GM21529 (cell line): ENCODE measurements at regions not wholly inside any gene's neighbourhood (a gene's known extent, or its start where the extent isn't known, plus 50 kb on each side); places are given as distances from the start of the nearest gene placed in this dataset.

Experiments
- ATAC-seq: cut with Tn5 transposase; IDR thresholded peaks from one replicate; pipeline ENCODE4 v1.9.1; 2021; ENCODE audit not compliant: unreplicated experiment

- ATAC-seq, result no peak
Observed at GRCh38 chr18:45413180-45413836, 202.0 kb upstream of the SLC14A2 start.

DNA sequence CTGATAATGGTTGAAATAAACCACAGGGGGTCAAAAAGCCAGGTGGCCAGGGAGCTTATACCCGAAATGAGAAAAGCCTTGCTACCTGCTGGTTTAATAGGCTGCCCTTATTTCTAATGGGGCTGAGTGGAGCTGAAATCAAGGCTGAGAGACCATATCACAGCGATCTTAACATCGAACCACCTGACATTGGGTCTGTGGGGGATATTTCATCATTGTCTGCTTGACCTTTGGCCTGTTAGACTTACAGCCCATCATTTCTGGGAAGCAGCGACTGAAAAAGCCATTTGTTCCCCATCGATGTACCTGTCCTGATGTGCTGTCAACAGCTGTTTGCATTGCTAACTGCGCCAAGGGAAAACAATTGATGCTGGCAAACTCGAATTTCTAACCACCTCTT lies 199.7 kb upstream of the SLC14A2 start:
- ATAC-seq, result no peak

GRCh38 chr18:45416168-45416567 lies 199.1 kb upstream of the SLC14A2 start:
- ATAC-seq, result no peak

- ATAC-seq, result no peak
Observed at GRCh38 chr18:45417392-45417791, 197.9 kb upstream of the SLC14A2 start.

- no peak for ATAC-seq
Observed at GRCh38 chr18:45423659-45424058, 191.6 kb upstream of the SLC14A2 start.

DNA sequence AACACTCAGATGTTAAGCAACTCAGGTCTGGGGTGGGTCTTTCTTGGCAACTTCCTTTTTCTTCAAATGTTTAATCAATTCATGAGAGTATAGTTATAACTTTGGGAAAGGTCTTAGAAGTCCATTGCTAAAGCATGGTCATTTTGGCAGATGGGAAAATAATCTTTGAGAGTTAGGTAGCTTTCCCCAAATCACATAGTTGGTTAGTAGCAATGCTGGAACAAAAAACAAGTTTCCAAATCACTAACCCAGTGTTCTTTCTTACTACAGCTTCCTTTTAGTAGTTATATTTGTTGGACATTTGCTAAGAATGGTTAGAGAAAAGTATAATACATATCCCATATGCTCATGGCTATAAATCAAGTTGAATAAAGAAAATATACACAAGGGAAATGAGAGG lies 185.2 kb upstream of the SLC14A2 start:
- no peak for ATAC-seq

- ATAC-seq, result no peak
Observed at GRCh38 chr18:45435810-45436209, 179.5 kb upstream of the SLC14A2 start.

- ATAC-seq, result no peak
Observed at GRCh38 chr18:45437366-45437765, 177.9 kb upstream of the SLC14A2 start.

- no peak for ATAC-seq
Observed at GRCh38 chr18:45439851-45440645, 175.2 kb upstream of the SLC14A2 start.

DNA sequence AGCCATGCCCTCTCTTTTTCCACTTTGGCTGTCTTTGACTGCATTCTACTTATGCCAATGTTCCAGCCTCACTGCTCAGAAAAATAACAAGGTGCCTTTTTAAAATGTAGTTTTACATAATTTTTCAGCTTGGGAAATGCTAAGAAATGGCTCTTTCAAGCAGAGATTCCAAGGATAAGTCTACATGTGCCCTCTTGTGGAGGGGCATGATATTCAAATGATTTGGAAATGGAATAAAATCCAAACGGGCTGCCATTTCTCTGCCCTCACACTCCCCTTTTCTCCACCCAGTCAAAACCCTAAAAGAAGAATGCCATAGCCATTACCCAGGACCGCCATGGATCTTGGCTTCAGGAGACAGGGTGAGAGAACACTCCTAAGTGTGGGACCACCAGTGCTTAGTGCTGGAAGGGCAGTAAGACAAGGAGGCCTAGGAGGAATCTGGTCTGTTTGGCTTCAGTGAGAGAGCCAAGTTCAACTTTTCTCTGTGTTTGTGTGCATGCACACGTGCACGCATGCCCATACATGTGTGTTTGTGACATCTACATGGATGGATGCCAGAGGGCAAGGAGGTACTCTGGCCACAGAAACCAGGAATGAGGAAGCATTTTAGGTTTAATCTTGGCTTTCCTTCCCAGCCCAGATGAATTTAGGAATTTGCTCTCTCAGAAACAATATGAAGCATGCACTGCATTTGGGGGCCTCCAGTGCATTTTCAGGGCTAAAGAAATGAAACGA lies 174.0 kb upstream of the SLC14A2 start:
- no peak for ATAC-seq

GRCh38 chr18:45444040-45444439 lies 171.2 kb upstream of the SLC14A2 start:
- ATAC-seq, result no peak

GRCh38 chr18:45447355-45448265 lies 167.7 kb upstream of the SLC14A2 start:
- no peak for ATAC-seq

- no peak for ATAC-seq
Observed at GRCh38 chr18:45448871-45449270, 166.4 kb upstream of the SLC14A2 start.

DNA sequence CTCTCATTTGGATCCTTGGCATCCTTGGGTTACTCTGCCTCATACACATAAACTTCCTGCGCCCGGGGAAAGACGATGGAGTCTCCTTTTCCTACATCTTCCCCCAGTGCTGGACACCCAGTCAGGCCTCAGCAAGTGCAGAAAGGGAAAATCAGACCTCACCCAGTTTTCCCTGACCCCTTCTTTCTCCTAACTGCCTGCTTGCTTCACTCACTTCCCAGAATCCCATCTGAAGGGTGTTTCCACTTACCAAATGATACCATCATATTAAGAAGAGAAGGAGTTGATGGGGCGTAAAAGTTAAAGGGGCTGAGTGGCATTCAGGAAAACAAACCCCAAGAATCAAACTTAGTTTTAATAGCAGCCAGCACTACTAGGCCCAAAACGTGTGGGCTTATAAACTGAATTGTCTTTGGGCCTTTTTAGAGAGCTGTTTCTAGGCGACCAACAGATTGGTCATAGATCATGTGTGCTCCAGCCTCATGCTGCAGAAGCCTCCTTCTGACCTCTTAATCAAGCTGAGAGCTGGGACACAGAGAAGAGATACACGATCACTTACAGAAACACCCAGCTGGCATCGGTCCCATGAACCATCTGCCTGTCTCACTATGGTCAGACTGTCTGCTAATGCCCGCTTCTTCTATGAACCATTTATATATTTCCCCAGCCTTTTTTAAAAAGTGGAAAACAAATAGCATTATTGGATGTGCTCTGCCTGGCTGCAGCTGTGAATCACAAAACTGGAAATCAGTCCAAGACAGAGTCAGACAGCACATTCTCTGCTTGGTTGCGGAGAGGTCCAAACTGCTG lies 165.7 kb upstream of the SLC14A2 start:
- no peak for ATAC-seq

DNA sequence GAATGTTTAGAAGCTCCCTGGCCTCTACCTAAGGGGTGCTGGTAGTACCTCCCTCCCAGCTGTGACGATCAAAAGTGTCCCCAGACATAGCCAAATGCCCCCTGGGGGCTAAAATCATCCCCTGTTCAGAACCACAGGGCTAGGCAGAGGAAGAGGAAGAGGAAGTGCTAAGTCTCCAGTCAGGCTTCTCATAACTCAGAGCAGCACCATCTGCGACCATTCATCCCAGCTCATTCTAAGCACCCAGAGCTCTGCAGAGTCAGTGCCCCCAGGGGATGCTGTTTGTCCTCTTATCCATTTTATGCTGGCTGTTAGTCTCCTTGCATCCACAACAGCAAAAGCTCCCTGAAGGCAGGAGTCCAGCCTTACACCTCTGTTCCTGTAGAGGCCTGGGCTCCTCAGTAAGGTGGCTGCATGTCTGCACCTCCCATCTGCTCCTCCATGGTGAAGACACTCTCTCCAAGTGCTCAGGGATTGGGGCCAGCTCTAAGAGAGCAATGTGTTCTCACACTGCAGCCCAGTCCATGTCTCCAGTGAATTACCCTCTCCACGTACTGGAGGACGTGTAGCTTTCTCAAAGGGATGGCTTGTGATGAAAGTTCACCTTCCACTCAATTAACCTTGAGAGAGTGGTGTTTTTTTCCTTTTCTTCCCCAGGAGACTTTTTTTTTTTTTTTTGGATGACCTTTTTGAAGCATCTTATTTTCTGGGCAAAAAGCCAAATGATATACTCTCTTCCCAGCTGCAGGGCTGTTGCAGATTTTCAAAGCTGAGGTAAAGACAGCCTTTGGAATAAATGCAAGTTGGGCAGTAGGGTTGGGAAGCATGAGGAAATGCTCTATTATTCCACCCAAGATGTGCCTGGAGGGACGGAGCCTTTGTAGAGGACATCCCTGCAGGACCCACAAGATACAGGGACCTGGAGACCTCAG lies 158.9 kb upstream of the SLC14A2 start:
- no peak for ATAC-seq

- ATAC-seq, result no peak
Observed at GRCh38 chr18:45458033-45458432, 157.2 kb upstream of the SLC14A2 start.

DNA sequence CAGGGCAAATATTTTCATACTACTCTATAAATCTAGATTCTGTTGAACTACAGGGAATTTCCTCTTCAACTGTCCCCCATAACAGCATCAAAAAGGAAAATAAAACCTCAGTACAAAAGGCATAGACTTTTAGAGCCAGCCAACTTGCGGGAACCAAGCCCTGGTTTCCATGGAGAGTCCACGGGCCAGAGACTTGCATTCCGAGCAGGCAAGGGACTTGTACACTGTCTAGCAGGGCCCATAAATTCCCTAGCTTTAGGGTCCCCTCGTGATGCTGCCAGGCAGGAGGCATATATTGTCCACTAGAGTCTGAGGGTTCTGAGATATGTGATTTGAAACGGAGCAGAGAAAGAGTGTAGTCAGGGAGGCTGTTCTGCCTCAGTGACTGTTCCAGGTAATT lies 153.1 kb upstream of the SLC14A2 start:
- no peak for ATAC-seq

- no peak for ATAC-seq
Observed at GRCh38 chr18:45463451-45463850, 151.8 kb upstream of the SLC14A2 start.

- no peak for ATAC-seq
Observed at GRCh38 chr18:45464619-45465018, 150.7 kb upstream of the SLC14A2 start.
